ENCODE measurements at regions not wholly inside any gene's neighbourhood (a gene's known extent, or its start where the extent isn't known, plus 50 kb on each side); places are given as distances from the start of the nearest gene placed in this dataset.
"Not testable (repeated sequence)": the region's sequence is repeated elsewhere in the genome, so short reads cannot be mapped to it uniquely, and the experiment has no call there.

DNA sequence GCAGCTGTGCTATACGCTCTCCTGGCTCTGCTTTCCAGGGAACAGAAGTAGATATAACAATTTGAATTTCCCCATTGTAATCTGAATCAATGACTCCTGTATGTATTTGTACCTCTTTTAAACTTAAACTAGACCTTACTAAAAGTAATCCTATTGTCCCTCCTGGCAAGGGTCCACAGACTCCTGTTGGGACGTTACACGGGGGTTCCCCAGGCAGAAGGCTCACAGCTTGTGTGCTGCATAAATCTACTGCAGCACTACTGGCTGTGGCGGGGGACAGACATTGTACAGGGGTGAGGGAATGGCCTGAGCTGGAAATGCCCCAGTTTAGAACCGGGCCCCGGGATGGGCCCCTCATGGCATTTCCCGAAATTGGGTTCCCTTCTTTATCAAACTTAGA lies 432.2 kb upstream of the SGO1 start:
- H3K4me1 ChIP-seq (ENCODE audit: insufficient read depth); H3K4me3 Mint-ChIP-seq; H3K4me2 ChIP-seq; H3K36me3 ChIP-seq (ENCODE audit: insufficient read depth); H3F3A ChIP-seq (replicated peaks; ENCODE audit: low read depth); H3K27me3 Mint-ChIP-seq (ENCODE audit: insufficient read depth, low read depth, poor library complexity); H2AFZ ChIP-seq; DNase-seq (ENCODE audit: low spot score); ATAC-seq; H4K20me1 ChIP-seq (replicated peaks; ENCODE audit: insufficient read depth); H3K79me2 ChIP-seq (replicated peaks; ENCODE audit: insufficient read depth); H3K27me3 ChIP-seq (ENCODE audit: insufficient read depth); H3K4me1 Mint-ChIP-seq; H3K27ac Mint-ChIP-seq; H3K4me3 ChIP-seq; H3K27ac ChIP-seq (ENCODE audit: low read depth); H3K9me2 ChIP-seq (ENCODE audit: insufficient read depth): not testable (repeated sequence)
- Mint-ChIP-seq H3K9me3 (peaks cover 30% of the 10 kb centered on the region), H3K36me3 (ENCODE audit: low read depth) (peaks cover 22% of the 10 kb centered on the region)

GRCh38 chr3:20615982-20616381 lies 430.0 kb upstream of the SGO1 start:
- not testable (repeated sequence) for ATAC-seq

DNA sequence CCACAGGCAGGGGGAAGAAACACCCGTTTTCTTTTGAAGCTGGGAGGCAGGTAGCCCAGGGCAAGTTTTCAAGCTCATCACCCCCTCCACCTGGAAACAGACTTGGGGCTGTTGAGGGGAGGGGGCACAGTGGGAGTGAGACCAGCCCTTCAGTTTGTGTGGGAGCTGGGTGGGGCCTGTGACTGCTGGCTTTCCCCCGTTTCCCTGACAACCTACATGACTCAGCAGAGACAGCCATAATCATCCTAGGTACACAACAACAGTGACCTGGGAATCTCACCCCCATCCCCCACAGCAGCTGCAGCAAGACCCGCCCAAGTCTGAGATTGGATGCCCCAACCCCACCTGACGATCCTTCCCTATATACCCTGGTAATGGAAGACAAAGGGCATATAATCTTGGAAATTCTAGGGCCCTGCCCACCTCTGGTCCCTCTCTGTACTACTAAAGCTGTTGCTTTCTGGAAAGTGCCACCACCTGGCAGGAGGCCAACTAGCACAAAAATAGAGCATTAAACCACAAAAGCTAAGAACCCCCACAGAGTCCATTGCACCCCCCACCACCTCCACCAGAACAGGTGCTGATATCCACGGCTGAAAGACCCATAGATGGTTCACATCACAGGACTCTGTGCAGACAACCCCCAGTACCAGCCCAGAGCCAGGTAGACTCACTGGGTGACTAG lies 422.2 kb upstream of the SGO1 start:
- Histone ChIP-seq H3K79me2 (replicated peaks; ENCODE audit: insufficient read depth) (no peaks in the 10 kb centered on the region), H4K20me1 (replicated peaks; ENCODE audit: insufficient read depth) (no peaks in the 10 kb centered on the region), H3F3A (replicated peaks; ENCODE audit: low read depth) (no peaks in the 10 kb centered on the region), H3K27ac (ENCODE audit: low read depth) (no peak overlapping the region), H2AFZ (no peak overlapping the region), H3K27me3 (ENCODE audit: insufficient read depth) (no peaks in the 10 kb centered on the region), H3K4me3 (no peak overlapping the region), H3K36me3 (ENCODE audit: insufficient read depth) (peaks cover 6% of the 10 kb centered on the region; the same call in 1 of the 2 replicates), H3K9me2 (ENCODE audit: insufficient read depth) (peaks cover 6% of the 10 kb centered on the region; the same call in 1 of the 2 replicates), H3K4me1 (ENCODE audit: insufficient read depth) (no peaks in the 10 kb centered on the region), H3K4me2 (no peak overlapping the region)
- no peak for DNase-seq (ENCODE audit: low spot score)
- Mint-ChIP-seq H3K27me3 (ENCODE audit: insufficient read depth, low read depth, poor library complexity) (no peaks in the 10 kb centered on the region), H3K4me1 (no peaks in the 10 kb centered on the region; the same call in 2 of the 3 replicates), H3K9me3 (peaks cover 49% of the 10 kb centered on the region), H3K4me3 (no peak overlapping the region), H3K36me3 (ENCODE audit: low read depth) (peaks cover 19% of the 10 kb centered on the region; the same call in 2 of the 3 replicates), H3K27ac (peak overlapping the region; percentile 17; the same call in 1 of the 2 replicates)
- no peak for ATAC-seq
- TF ChIP-seq EZH2 (IDR thresholded peaks at IDR 0.05; ENCODE audit: low read depth, unreplicated experiment) = no peak
- no peak for TF ChIP-seq CREB1 (CRISPR knock-in tag; IDR thresholded peaks at IDR 0.05; ENCODE audit: low read depth)
- TF ChIP-seq ZNF462 (CRISPR knock-in tag; IDR thresholded peaks at IDR 0.05) = no peak
- TF ChIP-seq, protein P1, sequence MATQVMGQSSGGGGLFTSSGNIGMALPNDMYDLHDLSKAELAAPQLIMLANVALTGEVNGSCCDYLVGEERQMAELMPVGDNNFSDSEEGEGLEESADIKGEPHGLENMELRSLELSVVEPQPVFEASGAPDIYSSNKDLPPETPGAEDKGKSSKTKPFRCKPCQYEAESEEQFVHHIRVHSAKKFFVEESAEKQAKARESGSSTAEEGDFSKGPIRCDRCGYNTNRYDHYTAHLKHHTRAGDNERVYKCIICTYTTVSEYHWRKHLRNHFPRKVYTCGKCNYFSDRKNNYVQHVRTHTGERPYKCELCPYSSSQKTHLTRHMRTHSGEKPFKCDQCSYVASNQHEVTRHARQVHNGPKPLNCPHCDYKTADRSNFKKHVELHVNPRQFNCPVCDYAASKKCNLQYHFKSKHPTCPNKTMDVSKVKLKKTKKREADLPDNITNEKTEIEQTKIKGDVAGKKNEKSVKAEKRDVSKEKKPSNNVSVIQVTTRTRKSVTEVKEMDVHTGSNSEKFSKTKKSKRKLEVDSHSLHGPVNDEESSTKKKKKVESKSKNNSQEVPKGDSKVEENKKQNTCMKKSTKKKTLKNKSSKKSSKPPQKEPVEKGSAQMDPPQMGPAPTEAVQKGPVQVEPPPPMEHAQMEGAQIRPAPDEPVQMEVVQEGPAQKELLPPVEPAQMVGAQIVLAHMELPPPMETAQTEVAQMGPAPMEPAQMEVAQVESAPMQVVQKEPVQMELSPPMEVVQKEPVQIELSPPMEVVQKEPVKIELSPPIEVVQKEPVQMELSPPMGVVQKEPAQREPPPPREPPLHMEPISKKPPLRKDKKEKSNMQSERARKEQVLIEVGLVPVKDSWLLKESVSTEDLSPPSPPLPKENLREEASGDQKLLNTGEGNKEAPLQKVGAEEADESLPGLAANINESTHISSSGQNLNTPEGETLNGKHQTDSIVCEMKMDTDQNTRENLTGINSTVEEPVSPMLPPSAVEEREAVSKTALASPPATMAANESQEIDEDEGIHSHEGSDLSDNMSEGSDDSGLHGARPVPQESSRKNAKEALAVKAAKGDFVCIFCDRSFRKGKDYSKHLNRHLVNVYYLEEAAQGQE (IDR thresholded peaks at IDR 0.05; ENCODE audit: unreplicated experiment) = no peak
- no peak for TF ChIP-seq STAT1 (IDR thresholded peaks at IDR 0.05; ENCODE audit: unreplicated experiment)

More at GRCh38 chr3:20615982-20616381, 430.0 kb upstream of the SGO1 start:
- not testable (repeated sequence) for H3K79me2 ChIP-seq (replicated peaks; ENCODE audit: insufficient read depth); H3K4me3 Mint-ChIP-seq; H3K4me3 ChIP-seq; H3K27me3 ChIP-seq (ENCODE audit: insufficient read depth); H3K4me1 Mint-ChIP-seq; H3K4me1 ChIP-seq (ENCODE audit: insufficient read depth); H3K9me2 ChIP-seq (ENCODE audit: insufficient read depth); H3K27ac ChIP-seq (ENCODE audit: low read depth); H3K27me3 Mint-ChIP-seq (ENCODE audit: insufficient read depth, low read depth, poor library complexity); H4K20me1 ChIP-seq (replicated peaks; ENCODE audit: insufficient read depth); H3F3A ChIP-seq (replicated peaks; ENCODE audit: low read depth); H3K4me2 ChIP-seq; DNase-seq (ENCODE audit: low spot score); H3K27ac Mint-ChIP-seq; H2AFZ ChIP-seq
- H3K36me3 Mint-ChIP-seq (ENCODE audit: low read depth) = peaks cover 34% of the 10 kb centered on the region
- H3K9me3 Mint-ChIP-seq = peaks cover 50% of the 10 kb centered on the region
- H3K36me3 ChIP-seq (ENCODE audit: insufficient read depth) = peaks cover 13% of the 10 kb centered on the region; the same call in 1 of the 2 replicates
